GM21515 (cell line): ENCODE measurements at regions not wholly inside any gene's neighbourhood (a gene's known extent, or its start where the extent isn't known, plus 50 kb on each side); places are given as distances from the start of the nearest gene placed in this dataset.
"Not testable (repeated sequence)": the region's sequence is repeated elsewhere in the genome, so short reads cannot be mapped to it uniquely, and the experiment has no call there.

Experiments
- ATAC-seq: cut with Tn5 transposase; IDR thresholded peaks from one replicate; pipeline ENCODE4 v1.9.1; 2021; ENCODE audit not compliant: unreplicated experiment

DNA sequence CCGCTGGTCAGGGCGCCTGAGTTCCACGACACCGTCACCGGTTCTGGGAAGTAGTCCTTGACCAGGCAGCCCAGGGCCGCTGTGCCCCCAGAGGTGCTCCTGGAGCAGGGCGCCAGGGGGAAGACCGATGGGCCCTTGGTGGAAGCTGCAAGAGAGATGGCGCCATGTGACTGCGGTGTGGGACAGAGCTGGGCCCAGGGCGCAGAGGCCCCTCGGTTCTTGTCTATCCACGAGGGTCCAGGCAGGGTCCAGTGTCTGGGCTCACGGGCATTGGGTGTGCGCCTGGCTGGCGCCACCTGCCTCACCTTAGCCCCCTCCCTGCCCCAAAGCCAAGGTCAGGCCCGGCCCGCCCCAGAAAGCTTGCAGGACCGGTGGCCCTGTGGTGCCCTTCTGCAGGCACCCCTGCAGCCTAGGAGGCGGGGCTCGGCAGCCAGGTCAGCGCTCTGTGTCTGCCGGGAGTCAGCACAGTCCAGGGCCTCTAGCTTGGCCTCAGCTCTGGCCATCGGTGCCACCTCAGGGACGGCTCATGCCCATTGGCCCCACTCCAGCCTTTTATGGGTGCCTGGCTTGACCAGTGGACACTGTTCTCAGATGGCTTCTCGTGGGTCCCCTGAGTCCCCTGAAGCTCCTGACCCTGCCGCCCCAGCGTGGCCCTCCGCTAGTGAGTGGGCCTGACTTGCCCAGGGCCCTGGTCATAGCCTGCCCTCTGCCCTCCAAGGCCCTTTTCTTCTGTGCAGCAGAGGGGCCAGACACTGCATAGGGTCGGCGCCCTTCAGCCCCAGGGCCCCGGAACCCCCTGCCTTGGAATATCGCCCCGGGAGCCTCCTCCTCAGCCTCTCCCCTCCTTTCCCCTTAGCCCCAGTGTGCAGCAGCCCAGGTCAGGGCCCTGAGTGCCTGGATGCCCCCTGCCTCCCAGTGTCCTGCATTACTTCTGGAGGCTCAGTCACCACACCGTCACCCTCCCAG is 245.2 kb downstream of the TMEM121 start:
- not testable (repeated sequence) for ATAC-seq

DNA sequence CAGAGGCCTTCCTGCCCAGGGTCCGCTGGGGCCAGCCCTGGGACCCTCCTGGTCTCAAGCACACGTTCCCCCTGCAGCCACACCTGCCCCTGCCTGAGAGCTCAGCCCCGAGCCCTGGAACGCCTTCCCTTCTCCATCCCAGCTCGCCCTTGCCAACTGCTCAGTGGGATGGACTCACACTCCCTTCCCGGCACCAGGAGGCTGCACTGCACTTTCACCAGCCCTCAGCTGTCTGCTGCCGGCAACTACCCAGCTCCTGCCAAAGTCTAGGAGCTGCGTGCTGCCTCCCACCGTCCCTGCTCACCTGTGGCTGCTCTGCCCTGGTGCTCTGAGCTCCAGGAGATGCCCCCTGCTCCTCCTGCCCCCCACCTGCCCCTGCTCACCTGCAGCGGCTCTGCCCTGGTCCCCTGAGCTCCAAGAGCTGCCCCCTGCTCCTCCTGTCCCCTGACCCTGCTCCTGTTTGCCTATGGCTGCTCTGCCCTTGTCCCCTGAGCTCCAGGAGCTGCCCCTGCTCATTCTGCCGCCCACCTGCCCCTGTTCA is 246.4 kb downstream of the TMEM121 start:
- not testable (repeated sequence) for ATAC-seq

DNA sequence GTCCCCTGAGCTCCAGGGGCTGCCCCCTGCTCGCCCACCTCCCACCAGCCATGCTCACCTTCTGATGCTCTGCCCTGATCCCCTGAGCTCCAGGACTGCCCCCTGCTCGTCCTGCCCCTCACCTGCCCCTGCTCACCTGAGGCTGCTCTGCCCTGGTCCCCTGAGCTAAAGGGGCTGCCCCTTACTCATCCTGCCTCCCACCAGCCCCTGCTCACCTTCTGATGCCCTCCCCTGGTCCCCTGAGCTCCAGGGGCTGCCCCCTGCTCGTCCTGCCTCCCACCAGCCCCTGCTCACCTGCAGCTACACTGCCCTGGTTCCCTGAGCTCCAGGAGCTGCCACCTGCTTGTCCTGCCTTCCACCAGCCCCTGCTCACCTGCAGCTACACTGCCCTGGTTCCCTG is 247.2 kb downstream of the TMEM121 start:
- no peak for ATAC-seq

DNA sequence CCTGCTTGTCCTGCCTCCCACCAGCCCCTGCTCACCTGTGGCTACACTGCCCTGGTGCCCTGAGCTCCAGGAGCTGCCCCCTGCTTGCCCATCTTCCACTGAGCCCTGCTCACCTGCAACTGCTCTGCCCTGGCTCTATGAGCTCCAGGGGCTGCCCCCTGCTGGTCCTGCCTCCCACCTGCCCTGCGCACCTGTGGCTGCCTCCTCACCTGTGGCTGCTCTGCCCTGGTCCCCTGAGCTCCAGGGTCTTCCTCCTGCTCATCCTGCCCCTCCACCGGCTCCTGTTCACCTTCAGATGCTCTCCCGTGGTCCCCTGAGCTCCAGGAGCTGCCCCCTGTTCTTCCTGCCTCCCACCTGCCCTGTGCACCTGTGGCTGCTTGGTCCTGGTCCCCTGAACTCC is 247.6 kb downstream of the TMEM121 start:
- no peak for ATAC-seq

DNA sequence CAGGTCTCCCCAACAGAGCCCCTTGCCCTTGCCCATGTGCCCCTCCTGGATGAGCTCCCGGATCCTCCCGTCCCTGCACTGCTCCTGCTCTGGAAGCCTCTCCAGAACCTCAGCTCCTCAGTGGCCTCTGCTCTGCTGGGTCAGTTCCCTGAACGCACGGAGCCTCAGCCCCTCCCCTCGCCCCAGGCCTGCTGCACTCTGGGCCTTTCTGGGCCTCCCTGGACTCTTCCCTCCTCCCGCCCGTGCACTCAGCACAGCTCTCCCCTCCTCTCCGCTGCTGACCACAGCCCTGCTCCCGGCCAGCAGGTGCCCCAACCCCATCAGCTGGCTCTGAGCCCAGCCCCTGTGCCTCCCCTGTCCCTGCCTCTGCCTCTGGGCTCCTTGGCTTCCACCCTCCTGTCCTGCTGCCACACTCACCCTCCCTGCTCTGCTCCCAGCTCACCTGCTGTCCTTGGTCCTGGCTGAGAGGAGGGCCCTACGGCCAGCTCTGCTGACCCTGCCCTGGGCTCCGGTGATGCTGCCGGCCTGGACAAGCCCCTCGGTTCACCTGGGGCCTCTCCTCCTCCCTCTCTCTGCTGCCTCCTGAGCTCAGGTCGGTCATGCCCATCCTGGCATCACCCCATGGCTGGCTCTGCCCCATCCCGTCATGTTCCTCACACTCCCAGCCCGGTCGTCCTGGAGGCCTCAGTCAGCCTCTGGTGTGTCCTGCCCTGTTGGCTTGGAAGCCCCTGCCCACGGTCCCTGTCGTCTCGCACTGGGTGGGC is 248.4 kb downstream of the TMEM121 start:
- ATAC-seq, result not testable (repeated sequence)

DNA sequence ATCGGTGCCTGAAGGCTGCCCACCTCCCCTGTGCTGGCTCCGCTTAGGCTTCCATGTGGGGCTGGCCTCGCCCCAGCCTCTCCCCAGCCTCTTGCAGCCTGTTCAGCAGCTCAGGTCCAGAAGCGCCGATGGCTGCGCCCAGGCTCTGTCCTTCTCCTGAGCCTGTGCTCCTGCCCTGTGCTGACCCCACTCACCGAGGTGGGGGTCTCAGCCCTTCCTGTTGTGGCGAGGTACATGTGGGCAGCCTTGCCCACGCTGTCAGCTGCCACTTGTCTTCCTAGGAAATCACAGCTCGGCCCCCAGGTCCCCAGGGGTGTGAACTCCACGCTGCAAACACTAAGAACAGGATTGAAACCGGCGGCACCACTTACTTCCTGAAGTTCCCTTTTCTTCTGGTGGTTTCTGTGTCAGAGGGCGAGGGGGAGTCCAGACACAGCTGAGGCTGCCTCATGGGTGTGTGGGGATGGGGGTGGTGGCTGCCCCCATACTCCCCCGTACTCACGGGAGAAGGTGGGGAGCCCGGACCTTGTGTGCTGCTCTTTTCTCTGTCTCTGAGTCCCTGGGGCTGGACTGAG is 249.1 kb downstream of the TMEM121 start:
- ATAC-seq, result not testable (repeated sequence)

DNA sequence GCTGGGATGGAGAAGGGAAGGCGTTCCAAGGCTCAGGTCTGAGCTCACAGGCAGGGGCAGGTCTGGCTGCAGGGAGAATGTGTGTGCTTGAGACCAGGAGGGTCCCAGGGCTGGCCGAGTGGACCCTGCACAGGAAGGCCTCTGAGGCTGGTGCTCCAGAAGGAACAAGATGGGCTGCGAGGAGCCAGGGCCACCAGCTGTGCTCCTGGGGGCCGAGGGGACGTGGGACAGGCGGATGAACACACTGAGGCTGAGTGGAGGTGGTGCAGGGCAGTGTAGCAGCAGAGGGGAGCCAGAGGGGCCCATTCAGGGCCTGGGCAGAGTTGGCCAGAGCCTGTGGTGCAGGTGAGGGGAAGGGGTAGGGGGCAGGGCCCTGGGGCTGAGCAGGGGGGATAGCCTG is 249.7 kb downstream of the TMEM121 start:
- not testable (repeated sequence) for ATAC-seq

DNA sequence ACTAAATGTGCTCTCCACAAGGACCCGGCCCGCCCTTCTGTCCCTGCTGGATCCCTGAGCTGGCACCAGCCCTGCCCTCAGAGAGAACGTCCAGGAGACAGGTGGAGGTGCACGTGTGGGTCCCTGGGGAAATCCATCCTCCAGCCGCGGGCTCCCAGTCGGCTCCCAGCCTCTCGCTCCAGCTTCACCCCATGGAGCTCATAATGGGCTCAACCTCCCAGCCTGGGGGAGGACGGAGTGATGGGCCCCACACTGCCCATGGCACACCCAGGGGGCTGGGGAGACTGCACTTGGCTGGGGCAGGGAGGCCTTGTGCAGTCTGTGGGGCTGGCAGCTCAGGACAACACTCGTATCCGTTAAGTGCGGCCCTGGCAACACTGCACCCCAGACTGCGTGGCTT is 250.5 kb downstream of the TMEM121 start:
- no peak for ATAC-seq

DNA sequence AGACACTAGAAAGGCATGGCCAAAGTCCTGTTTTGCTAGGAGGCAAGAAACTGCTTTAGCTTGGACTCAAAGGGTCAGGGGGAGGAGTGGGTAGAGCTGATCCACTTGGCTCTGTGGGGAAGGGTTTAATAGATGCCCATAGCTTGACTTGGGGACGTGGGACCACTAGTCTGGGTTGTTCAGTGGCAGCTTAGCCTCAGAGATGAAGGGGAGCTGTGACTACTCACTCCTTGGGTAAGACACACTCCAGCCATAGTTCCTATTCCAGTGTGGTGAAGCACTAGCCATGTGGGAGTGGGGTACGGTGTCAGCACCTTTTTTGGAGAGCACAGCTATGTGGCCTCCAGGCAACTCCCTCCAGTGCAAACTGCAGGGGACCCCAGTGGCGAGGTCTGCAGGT is 257.3 kb downstream of the TMEM121 start:
- ATAC-seq, result no peak

DNA sequence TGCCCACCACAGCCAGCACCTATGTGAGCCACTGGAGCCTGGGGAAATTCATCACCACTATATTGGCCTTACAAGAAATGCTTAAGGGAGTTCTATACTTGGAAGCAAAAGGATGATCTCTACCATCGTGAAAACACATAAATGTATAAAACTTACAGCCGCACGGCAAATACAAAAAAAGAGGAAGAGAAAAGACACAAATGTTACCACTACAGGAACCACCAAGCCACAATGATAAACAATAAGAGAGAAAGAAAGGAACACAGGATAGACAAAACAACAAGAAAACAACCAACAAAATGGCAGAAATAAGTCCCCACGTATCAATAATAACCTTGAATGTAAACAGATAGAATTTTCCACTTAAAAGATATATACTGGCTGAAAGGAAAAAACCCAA is 267.5 kb downstream of the TMEM121 start:
- ATAC-seq, result no peak

DNA sequence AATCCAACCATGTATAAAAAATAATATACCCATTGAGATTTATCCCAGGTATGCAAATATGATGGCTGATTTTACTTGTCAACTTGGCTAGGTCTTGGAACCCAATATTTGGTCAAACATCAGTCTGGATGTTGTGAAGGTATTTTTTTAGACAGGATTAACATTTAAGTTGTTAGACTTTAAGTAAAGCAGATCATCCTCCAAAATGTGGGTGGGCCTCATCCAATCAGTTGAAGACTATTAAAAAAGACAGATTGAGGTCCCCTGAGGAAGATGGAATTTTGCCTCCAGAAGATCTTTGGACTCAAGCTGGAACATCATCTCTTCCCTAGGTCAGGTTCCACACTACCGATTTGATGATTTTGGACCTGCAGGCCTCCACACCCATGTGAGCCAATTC is 271.2 kb downstream of the TMEM121 start:
- no peak for ATAC-seq

DNA sequence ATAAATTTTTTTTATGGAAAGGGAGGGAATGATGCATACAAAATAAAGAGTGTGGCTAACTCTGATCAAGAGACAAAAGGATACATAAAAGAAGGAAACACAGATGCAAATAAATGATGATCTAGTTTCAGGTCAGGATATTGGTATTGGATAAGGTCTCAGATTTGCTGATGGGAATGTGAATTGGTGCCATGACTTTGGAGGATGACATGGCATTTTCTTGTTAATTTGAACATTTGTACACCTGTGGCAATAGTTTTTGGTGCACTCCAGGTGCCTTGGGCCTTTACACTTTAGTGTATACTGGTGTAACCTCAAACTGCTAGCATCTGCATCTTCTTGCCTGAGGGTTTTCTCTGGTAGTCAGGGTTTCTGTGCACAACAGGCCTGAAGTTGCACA is 279.3 kb downstream of the TMEM121 start:
- ATAC-seq, result no peak

DNA sequence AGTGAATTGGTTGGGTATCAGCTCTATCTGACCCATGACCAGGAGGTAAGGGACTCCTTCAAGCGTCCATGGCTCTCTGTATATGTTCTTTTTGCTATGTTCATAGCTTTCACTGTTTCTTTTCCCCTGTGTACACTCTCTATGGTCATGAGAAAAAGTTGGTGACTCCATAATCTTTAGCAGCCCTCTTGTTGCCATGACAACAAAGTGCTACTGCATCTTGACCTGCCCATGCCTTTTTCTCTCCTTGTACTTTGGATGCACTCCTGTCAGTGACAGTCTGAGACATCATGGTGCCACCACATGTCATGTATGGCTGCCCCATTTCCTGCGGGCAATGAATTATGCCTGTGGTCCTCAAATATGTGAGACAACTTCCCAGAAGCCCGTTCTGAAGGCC is 280.2 kb downstream of the TMEM121 start:
- ATAC-seq, result no peak

DNA sequence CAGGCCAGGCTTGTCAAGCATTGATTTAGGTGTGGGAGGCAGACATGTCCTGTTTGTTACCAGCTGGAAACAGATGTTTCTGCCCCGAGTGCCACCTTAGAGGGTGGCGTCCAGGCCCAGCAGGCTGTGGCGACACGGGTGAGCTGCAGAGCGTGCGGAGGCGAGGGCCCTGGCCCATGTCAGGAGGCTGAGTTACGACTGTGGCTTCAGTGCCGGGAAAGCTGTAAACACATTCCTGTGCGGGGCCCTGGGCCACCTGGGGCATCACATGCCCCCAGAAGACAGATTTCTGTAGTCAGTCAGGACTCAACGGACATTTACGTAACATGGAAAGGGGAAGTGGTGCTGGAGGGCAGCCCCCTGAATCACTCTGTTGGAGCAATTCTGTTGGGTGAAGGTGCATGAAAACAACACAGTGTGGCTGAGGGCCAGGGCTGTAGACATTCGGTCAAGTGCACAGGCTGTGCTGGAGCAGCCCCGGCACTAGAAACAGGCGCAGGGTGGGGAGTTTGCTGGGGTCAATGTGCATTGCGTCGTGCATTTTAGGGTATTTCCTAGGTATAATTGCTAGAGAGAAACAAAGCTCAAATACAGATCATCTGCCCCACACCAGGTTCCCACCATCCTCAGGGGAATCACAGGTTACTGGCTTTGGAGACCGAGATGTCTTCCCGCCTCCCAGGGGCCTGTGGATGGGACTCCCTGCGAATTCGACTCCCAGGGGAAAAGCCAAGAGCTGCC is 291.8 kb downstream of the TMEM121 start:
- no peak for ATAC-seq

DNA sequence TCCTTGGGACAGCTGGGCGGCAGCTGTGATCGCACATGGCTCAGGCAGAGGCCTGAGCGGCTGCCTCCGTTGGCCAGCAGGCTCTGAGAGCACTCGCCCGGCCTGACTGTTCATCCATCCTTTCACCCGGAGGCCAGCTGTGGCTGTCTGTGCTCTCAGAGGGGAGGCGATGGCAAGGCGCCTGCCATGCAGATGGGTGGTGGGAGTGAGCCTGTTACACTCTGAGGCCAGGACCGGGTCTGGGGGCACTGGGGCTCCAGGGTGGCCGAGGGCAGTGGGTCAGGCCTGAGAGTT is 292.3 kb downstream of the TMEM121 start:
- no peak for ATAC-seq

DNA sequence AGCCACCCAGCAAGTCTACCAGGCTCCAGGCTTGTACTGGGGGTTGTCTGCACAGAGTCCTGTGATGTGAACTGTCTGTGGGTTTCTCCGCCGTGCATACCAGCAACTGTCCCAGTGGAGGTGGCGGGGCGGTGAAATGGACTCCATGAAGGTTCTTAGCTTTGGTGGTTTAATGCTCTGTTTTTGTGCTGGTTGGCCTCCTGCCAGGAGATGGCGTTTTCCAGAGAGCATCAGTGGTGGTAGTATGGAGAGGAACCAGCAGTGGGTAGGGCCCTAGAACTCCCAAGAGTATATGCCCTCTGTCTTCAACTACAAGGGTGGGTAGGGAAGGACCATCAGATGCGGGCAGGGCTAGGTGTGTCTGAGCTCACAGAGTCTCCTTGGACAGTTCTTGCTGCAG is 303.8 kb downstream of the TMEM121 start:
- ATAC-seq, result no peak

DNA sequence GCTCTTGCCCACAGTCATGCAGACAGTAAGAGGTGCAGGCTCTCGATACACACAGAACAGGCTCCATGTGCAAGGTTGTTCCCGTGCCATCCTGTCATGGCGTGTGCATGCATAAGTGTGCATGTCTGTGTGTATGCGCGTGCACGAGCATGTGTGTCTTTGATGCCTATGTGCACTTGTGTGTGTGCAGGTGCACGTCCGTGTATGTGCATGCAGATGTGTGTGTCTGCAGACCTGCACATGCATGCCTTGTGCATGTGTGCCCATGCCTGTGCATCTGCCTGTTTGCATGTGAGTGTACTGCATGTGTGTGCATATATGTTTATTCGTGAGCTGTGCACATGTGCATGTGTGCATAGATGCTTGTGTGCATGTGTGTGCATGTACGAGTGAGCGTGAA is 309.8 kb downstream of the TMEM121 start:
- ATAC-seq, result no peak

DNA sequence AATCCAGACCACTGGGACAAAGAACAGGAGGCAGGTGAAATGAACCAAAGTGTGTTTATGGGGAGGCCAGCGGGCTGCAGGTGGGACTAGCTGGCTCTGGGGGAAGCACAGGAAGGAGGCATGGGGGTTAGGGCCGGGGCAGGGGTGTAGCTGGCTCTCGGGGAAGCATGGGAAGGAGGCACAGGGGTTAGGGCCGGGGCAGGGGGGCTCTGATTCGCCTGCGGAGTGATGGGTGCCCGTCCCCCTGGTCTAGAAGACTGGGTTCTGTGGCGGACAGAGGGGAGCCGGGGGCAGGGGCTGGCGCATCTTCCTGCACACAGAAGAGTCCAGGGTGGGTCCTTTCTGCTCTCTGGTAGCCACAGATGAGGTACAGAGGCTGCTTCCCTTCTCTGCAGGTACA is 310.3 kb downstream of the TMEM121 start:
- no peak for ATAC-seq

DNA sequence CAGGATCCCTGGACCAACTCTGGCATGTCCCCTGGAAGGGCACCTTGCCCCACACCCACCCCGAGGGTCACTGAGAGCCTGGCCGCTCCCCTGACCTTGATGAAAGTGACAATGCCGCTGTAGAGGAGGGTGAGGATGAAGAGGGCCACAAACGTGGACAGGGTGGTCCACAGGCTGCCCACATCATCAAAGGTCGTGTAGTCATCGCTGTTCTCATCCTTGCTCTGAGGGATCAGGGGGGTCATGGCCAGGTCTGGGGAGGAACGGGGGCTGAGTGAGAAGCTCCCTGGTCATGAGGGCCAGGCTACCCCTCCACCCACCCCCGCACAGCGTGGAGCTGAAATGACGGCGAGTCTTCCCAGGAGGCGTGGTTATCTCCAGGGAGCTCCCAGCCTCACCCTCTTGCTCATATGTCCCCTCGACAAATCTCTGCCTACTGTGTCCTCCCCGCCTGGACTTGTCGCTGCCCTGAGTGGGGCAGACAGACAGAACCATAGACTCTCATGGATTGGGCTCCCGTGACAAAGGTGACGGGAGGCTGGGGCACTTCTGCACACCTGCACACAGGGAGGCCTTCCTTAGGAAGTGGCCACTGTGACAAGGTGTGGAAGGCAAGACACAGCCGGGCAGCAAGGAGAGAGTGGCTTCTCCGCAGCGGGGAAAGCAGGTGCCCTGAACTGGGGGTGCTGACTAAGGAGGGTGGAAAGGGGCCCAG is 311.1 kb downstream of the TMEM121 start:
- no peak for ATAC-seq

DNA sequence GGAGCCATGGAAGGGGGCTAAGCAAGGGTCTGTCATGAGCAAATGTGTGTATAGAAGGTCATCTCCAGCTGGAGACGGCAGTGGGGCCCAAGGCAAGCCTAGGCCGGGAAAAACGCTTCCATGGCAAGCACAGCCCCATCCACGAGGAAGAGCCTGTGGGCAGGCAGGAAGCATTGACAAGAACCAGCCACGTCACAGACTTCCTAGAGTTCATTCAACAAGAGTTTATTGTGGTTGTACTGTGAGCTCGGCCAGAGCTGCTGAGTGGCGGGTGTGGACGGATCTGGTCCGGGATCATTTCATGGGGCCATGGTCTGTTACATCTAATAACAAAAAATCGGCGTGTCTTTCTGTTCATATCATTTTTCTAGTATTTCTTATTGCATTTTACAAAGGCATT is 311.7 kb downstream of the TMEM121 start:
- ATAC-seq, result no peak
